ENCODE measurements at regions not wholly inside any gene's neighbourhood (a gene's known extent, or its start where the extent isn't known, plus 50 kb on each side); places are given as distances from the start of the nearest gene placed in this dataset.

DNA sequence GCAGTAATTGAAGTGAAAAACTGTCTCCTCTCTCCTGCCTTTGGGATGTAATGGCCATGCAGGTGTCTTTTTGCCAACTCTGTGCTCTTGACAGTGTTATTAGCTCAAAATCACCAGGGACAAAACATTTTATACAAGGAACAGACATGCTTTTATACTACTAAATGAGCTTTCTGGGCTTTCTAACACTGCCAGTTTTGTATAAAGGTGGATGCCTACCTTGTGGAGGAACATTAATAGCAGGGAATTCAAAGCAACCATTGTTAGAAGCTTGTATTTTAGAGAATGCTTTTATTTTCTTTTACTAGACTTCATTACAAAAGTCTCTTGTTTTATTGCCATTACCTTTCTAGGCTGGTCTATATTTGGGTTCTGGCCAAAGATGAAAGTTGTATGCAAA, 54.7 kb upstream of the ARSJ start:
- TF ChIP-seq, protein P1, sequence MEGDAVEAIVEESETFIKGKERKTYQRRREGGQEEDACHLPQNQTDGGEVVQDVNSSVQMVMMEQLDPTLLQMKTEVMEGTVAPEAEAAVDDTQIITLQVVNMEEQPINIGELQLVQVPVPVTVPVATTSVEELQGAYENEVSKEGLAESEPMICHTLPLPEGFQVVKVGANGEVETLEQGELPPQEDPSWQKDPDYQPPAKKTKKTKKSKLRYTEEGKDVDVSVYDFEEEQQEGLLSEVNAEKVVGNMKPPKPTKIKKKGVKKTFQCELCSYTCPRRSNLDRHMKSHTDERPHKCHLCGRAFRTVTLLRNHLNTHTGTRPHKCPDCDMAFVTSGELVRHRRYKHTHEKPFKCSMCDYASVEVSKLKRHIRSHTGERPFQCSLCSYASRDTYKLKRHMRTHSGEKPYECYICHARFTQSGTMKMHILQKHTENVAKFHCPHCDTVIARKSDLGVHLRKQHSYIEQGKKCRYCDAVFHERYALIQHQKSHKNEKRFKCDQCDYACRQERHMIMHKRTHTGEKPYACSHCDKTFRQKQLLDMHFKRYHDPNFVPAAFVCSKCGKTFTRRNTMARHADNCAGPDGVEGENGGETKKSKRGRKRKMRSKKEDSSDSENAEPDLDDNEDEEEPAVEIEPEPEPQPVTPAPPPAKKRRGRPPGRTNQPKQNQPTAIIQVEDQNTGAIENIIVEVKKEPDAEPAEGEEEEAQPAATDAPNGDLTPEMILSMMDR (IDR thresholded peaks at IDR 0.05; ENCODE audit: low read depth, low read length), result no peak

DNA sequence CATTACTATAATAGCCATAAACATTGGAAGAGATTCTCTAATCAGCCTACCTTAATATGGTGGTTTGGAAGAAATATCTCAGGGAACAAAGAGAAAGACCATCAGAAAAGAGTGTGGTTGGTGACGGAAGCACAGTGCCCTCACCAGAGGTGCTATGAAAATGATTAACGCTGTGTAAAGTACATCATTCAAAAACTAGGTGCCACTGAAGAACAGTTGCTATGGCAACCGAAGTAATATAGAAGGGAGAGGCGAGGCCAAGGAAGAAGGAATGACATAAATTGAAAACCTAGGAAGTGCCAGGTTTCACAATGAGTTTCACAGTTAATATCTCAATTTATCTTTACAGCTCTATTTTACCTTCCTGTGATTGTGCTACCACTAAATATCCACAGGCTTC, 57.0 kb upstream of the ARSJ start:
- TF ChIP-seq, protein P1 (IDR thresholded peaks at IDR 0.05; ENCODE audit: low read depth, low read length), result no peak
- no peak overlapping the region for H3K4me3 ChIP-seq (ENCODE audit: low read depth, low read length)
- no peaks in the 10 kb centered on the region for H3K27me3 ChIP-seq (ENCODE audit: insufficient read depth, low read depth, severe bottlenecking)
- H3K36me3 ChIP-seq, result no peaks in the 10 kb centered on the region
- no peak overlapping the region for H3K27ac ChIP-seq
- DNase-seq, result no peak
- no peaks in the 10 kb centered on the region for H3K9me3 ChIP-seq (ENCODE audit: severe bottlenecking)

More for the DNA sequence above, 54.7 kb upstream of the ARSJ start:
- no peaks in the 10 kb centered on the region for H3K9me3 ChIP-seq (ENCODE audit: severe bottlenecking)
- H3K27ac ChIP-seq, result no peak overlapping the region
- DNase-seq, result no peak
- H3K36me3 ChIP-seq, result no peaks in the 10 kb centered on the region
- H3K4me3 ChIP-seq (ENCODE audit: low read depth, low read length), result no peak overlapping the region
- no peaks in the 10 kb centered on the region for H3K27me3 ChIP-seq (ENCODE audit: insufficient read depth, low read depth, severe bottlenecking)

DNA sequence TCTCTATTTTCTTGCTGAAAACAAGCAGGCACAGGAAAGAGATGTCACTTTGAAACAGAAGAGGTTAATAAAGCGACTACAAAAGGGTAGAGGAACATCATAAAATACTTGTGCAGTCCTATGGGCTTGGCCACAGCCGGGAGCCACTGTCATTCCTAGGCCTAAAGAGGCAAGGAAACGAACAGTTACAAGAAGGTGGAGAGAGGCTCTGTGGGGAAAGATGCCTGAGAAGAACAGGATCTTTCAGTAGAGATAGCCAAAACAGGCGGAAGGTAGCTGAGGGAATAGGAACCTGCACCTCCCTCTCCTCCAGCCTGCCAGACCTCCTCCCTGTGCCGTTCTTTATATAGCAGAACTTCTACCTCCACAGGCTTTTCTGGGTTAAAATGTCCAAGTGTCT, 57.4 kb upstream of the ARSJ start:
- TF ChIP-seq, protein P1 (IDR thresholded peaks at IDR 0.05; ENCODE audit: low read depth, low read length), result no peak
- Histone ChIP-seq H3K9me3 (ENCODE audit: severe bottlenecking) (no peaks in the 10 kb centered on the region), H3K4me3 (ENCODE audit: low read depth, low read length) (no peak overlapping the region), H3K27me3 (ENCODE audit: insufficient read depth, low read depth, severe bottlenecking) (no peaks in the 10 kb centered on the region), H3K36me3 (no peaks in the 10 kb centered on the region), H3K27ac (no peak overlapping the region)
- no peak for DNase-seq

DNA sequence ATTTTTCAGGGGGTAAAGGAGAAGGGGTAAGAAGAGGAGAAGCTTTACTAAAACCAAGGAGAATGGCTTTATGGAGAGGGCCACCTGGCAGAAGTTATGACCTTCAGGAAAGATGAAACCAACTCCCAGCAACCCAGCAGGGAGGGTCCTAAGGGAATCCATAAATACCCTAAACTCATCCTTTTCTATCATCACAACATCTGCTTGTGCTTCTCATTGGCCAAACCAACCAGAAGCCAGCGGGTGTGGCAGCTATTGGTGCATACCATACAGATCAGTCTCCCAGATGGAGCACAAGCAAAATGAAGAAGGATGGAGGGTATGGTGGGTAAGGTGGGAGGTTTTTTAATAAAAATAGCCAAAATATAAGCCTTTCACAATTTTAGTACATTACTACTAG, 58.5 kb upstream of the ARSJ start:
- no peak for DNase-seq
- no peaks in the 10 kb centered on the region for H3K27me3 ChIP-seq (ENCODE audit: insufficient read depth, low read depth, severe bottlenecking)
- H3K27ac ChIP-seq, result no peak overlapping the region
- TF ChIP-seq, protein P1 (IDR thresholded peaks at IDR 0.05; ENCODE audit: low read depth, low read length), result no peak
- no peaks in the 10 kb centered on the region for H3K9me3 ChIP-seq (ENCODE audit: severe bottlenecking)
- no peaks in the 10 kb centered on the region for H3K36me3 ChIP-seq
- no peak overlapping the region for H3K4me3 ChIP-seq (ENCODE audit: low read depth, low read length)

DNA sequence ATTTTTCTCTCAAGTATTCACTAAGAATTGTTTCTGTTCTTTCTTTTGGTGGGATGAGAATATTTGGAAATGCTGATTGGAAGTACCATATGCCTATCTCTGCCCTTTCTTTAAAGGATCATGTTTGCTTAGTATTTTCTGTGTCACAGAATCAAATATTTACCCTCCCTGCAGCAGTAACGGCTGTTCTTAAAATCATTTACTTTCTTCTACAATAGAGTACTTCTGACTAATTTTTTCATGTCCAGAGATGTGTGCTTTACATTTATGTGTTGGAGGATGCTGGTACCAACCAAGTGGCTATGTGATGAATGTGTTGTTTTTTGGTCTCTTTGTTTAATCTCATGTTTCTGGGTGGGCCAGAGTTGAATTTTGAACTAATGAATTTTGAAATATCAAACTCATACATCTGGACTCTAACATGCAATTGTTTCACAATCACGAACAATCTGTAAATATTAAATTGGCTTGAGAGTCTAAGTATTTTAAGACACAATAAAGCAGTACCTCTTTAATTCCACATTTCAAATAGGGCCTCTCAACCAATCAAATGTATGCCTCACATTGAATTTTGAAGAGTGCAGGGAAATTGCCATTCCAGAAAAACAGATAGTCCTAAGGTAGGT, 59.4 kb upstream of the ARSJ start:
- TF ChIP-seq, protein P1 (IDR thresholded peaks at IDR 0.05; ENCODE audit: low read depth, low read length), result no peak
- H3K27me3 ChIP-seq (ENCODE audit: insufficient read depth, low read depth, severe bottlenecking), result no peaks in the 10 kb centered on the region
- no peaks in the 10 kb centered on the region for H3K9me3 ChIP-seq (ENCODE audit: severe bottlenecking)
- no peak overlapping the region for H3K27ac ChIP-seq
- DNase-seq, result no peak
- H3K36me3 ChIP-seq, result no peaks in the 10 kb centered on the region
- H3K4me3 ChIP-seq (ENCODE audit: low read depth, low read length), result no peak overlapping the region

Measured in WERI-Rb-1 (cell line).